NCI-H226 (cell line): ENCODE measurements at regions not wholly inside any gene's neighbourhood (a gene's known extent, or its start where the extent isn't known, plus 50 kb on each side); places are given as distances from the start of the nearest gene placed in this dataset.

Experiments
- DNase-seq: peaks from one replicate; pipeline ENCODE4 v3.0.0-alpha.2; 2015

- DNase-seq, result no peak
Measured at GRCh38 chr5:160511280-160511929, 89.8 kb downstream of the PTTG1 start.
